GM21576 (cell line): ENCODE measurements at regions not wholly inside any gene's neighbourhood (a gene's known extent, or its start where the extent isn't known, plus 50 kb on each side); places are given as distances from the start of the nearest gene placed in this dataset.
"Not testable (repeated sequence)": the region's sequence is repeated elsewhere in the genome, so short reads cannot be mapped to it uniquely, and the experiment has no call there.

Source experiments
- ATAC-seq: cut with Tn5 transposase; IDR thresholded peaks from one replicate; pipeline ENCODE4 v1.9.1; 2021; ENCODE audit warnings: mild to moderate bottlenecking, moderate library complexity; ENCODE audit not compliant: unreplicated experiment

GRCh38 chr3:170670504-170670903 is 84.6 kb upstream of the SLC7A14 start:
- ATAC-seq, result no peak

- ATAC-seq, result not testable (repeated sequence)
These were observed 77.1 kb upstream of the SLC7A14 start for GRCh38 chr3:170662986-170663385.

DNA sequence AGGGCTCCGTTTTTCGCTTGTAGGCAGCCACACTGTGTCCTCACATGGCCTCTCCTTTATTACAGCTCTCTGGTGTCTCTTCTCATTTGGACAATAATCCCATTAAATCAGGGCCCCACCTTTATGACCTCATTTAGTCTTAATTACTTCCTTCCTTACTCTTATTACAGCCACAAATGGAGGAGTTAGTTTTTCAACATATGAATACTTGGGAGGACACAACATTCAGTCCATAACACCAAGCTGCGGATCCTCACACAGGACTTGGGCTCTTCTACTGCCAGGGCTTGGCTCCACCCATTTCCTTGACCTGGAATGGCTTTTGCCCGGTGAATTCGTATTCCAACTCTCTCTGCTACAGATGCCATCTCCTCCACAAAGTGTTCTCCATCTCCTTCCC is 74.3 kb upstream of the SLC7A14 start:
- no peak for ATAC-seq

DNA sequence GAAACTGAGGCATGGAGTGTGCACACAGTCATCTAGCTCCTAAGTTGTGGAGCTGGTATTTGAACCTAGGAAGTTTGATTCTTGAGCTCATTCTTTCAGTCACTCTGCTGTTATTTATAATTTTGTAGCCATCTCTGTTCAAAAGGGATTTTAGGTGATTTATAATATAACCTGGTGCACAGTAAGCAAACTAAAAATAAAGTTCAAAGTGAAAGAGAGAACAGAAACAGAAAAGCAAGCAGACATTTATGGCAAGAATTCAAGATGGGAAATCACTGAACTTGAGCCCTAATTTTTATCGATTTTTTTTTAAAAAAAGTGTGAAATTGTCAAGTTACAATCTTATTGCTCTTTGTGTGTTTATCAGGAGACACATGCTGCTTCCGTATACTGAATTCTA is 71.4 kb upstream of the SLC7A14 start:
- no peak for ATAC-seq

- ATAC-seq, result no peak
These were observed 70.4 kb upstream of the SLC7A14 start for GRCh38 chr3:170656284-170656683.

GRCh38 chr3:170653801-170654200 is 67.9 kb upstream of the SLC7A14 start:
- ATAC-seq, result no peak

DNA sequence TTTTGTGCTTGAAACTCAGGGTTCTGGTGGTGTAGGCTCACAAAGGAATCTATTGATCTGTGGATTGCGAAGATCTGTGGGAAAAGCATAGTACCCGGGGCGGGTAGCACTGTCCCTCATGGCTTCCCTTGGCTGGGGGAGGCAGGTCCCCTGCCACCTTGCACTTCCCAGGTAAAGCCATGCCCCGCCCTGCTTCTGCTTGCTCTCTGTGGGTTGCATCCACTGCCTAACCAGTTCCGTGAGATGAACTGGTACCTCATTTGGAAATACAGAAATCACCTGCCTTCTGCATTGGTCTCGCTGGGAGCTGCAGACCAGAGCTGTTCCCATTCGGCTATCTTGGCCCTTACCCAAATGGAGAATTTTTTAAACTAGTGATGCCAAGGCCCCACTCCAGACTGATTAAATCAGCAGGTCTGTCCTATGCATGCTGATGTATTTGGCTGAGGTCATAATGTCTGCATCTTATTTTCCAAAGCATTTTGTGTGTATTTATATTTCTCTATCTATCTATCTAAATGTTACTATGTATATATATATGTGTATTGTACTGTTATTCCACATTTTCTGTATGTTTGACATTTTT is 65.5 kb upstream of the SLC7A14 start:
- no peak for ATAC-seq

DNA sequence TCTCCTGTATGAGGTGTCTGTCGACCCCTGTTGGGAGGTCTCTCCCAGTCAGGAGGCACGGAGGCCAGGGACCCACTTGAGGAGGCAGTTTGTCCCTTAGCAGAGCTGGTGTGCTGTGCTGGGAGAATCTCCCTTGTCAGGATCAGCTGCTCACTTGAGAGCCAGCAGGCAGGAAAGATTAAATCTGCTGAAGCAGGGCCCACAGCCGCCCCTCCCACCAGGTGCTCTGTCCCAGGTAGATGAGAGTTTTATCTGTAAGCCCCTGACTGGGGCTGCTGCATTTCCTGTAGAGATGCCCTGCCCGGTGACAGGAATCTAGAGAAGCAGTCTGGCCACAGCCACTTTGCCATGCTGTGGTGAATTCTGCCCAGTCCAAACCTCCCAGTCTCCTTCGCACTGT is 64.7 kb upstream of the SLC7A14 start:
- ATAC-seq, result not testable (repeated sequence)

GRCh38 chr3:170644711-170645110 is 58.8 kb upstream of the SLC7A14 start:
- ATAC-seq, result no peak

DNA sequence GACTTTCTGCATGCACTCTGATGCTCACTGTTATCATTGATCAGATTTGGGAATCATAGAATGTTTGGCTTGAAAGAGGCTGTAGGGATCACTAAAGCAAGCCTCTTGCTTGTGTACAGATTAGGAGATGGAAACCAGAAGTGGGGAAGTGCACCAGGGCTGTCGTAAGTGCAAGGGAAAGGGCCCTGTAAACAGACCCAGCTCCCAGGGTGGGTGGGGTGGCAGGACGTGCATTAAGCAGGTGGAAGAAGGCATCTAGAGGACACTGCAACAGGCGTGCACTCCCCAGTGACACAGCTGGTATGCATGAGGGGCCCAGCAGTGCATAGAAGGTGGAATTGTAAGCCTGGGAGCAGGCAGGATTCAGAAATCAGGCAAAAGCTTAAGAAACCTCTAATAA is 58.0 kb upstream of the SLC7A14 start:
- ATAC-seq, result no peak

- no peak for ATAC-seq
These were observed 57.2 kb upstream of the SLC7A14 start for GRCh38 chr3:170642882-170643601.

- ATAC-seq, result no peak
These were observed 55.8 kb upstream of the SLC7A14 start for GRCh38 chr3:170641510-170642236.

GRCh38 chr3:170640737-170641171 is 54.9 kb upstream of the SLC7A14 start:
- ATAC-seq, result no peak

DNA sequence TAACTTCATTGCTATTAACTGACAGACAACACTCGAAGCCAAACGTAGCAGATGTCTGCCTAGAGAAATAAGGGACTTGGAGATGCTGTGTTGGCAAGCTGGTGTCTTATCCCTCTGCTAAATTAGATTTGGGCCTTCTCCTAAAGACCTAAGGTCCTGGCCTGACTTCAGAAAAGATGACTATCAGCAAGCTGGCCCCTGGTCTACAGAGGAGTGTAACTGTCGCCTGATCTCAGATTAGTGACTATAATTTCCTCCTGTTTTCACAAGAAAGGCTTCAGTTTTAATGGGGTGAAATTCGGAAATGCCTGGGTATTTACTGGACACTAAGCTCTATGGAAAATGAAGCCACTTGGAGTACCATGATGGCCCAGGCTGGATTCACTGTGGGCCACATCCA is 53.1 kb upstream of the SLC7A14 start:
- no peak for ATAC-seq

GRCh38 chr3:170637306-170637705 is 51.4 kb upstream of the SLC7A14 start:
- no peak for ATAC-seq

DNA sequence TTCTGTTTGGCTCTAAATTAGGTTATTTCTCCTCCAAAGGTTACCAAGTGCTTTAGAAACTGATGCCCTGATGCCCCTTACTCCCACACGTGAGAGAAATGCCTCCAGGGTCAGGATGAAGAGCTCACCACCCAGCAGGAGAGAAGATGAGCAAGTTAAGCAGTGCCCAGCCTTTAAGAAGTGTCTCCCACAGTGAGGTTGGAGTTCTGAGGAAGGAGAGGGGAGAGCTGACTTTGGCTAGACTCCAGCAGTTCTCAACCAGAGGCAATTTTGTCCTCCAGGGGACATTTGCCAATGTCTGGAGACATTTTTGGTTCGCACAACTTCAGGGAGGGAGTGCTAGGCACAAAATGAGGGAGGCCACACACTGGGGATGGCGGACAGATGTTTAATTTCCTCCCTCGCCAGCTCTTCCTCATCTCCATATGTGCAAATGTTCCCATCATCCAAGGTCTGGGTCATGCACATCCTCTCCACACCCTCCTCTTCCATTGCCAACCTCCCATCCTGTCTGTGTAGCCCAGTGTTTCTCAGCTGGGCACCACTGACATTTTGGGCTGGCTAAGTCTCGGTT is 50.6 kb upstream of the SLC7A14 start:
- ATAC-seq, result no peak
